HG03064 (cell line): ENCODE measurements at regions not wholly inside any gene's neighbourhood (a gene's known extent, or its start where the extent isn't known, plus 50 kb on each side); places are given as distances from the start of the nearest gene placed in this dataset.

Source experiments
- ATAC-seq: cut with Tn5 transposase; IDR thresholded peaks from one replicate; pipeline ENCODE4 v1.9.1; 2021; ENCODE audit warnings: low read depth; ENCODE audit not compliant: unreplicated experiment

DNA sequence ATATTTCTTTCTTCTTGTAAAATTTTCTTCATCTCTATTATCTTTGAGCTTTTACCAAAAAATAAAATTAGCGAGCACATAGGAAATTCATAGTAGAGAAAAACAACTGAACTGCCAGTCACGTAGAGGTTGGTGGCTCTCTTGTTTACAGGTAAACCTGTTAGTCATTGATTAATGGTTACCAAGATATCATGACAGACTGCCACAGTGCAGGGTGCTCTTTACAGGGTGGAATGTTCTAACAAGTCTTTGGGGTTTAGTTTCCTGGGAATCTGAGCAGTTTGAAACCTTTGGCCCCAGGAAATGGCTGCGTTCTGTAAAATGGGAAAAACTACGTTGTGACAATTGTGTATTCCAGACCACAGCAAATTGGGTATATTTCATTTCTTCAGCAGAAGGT, 407.3 kb upstream of the ADARB2 start:
- ATAC-seq, result no peak

DNA sequence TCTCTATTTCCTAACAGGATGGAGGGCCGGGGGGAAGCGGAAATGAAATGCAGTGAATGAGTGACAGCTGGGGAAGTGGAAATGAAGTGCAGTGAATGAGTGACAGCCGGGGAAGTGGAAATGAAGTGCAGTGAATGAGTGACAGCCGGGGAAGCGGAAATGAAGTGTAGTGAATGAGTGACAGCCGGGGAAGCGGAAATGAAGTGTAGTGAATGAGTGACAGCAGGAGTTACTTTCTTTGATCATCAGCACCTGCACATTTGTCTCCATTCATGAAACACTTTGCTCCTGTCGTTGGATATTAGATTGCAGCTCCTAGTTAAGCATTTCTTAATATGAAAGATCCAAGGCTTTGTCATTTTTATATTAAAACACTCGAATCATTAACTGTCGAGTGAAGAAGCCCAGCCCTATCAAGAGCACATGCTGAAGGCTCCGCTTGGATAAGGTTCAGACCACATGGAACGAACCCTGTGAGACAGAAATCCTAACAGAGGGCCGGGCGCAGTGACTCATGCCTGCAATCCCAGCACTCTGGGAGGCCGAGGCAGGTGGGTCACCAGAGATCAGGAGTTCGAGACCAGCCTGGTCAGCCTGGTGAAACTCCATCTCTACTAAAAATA, 406.0 kb upstream of the ADARB2 start:
- ATAC-seq, result no peak

- no peak for ATAC-seq
Observed at GRCh38 chr10:2139746-2140145, 402.4 kb upstream of the ADARB2 start.

- no peak for ATAC-seq
Observed at GRCh38 chr10:2137549-2138174, 400.3 kb upstream of the ADARB2 start.

- ATAC-seq, result no peak
Observed at GRCh38 chr10:2130705-2131305, 393.5 kb upstream of the ADARB2 start.

DNA sequence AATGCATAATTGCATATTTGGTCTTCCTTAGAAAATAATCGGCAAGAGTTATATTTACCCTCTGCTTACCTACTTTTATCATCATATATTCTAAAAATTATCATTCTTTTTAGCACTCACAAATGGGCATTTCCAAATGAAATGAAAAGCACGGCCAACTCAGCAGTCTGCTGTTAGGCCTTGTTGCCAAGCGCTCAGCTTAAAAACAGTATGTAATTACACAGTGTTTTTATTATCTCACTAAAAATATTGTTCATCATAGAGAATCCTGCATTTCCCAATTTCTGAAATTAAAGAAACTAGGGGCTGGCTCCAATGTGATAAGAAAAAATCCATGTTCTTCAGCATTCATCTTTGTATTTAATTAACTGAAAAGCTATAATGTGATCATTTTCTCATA, 391.7 kb upstream of the ADARB2 start:
- no peak for ATAC-seq

GRCh38 chr10:2124135-2124534, 386.8 kb upstream of the ADARB2 start:
- ATAC-seq, result no peak

DNA sequence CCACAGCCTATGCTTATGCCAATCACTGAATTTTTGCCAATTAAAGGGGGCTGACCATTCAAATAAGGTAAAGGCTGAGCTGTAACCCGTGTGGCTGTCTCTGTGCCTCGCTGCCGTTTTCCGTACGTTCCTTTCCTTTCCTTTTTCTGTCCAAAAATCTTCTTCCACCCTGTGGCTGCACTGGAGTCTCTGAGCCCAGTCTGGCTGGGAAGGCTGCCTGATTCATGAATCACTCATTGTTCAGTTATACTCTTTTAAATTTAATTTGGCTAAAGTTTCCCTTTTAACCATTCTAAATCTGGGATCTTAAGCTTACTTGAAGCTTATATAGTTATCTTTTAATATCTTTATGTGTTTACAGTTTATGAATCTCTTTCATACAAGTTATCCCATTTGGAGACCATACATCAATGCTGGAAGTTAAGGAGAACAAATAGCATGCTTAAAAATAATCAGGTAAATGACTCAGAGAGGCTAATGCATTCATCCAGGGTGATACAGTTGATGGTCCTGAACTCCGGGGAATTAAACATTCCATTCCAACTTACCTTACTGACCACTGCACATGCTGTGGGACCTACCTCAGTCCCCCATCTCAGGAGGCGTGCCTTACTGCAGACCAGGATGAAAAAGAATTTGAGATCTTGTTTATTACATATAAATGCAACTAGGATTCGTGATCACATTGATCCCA, 385.3 kb upstream of the ADARB2 start:
- no peak for ATAC-seq

DNA sequence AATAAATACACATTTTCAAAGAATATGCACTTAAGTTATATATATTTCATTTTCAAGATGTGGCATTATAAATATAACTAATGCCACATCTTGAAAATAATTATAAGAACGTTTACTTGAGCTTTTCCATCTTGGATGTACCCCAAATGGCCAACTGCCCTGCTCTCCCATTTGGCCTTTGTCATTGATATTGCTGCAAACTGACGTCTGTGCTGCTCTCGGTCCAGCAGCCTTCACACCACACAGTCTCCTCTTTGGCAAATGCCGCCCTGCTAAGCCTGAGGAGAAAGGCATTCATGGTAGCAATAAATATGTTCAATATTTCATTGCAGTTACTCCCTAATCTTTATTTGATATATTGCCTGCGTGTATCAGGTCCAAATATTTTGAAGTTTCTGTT, 384.6 kb upstream of the ADARB2 start:
- no peak for ATAC-seq

DNA sequence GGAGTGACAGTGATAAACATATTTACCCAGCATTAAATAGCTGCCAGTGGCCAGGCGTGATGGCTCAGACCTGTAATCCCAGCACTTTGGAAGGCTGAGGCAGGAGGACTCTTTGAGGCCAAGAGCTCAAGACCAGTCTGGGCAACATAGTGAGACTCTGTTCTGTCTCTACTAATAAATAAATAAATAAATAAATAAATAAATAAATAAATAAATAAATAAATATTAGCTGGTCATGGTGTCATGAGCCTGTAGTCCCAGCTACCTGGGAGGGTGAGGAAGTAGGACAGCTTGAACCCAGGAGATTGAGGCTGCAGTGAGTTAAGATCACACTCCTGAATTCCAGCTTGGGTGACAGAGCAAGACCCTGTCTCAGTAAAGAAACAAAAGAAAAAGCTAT, 384.0 kb upstream of the ADARB2 start:
- no peak for ATAC-seq

DNA sequence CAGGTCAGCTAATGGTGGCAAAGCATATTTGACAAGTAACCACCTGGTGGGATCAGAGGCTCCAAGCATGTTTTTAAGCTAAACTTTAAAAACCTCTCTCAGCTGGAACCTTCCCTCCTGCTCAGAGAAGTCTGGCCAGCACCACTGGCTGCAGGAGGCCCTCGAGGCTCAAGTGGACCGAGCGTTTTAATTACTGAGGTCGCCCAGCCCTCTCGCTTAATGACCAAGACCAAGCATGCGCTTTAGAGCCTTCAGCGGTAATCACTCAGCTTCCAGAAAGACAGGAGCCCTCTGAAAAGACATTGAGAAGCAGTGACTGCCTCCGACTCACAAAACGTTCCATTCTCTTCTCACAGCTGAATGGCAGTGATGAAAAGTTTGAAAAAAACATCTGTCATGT, 383.4 kb upstream of the ADARB2 start:
- no peak for ATAC-seq

- no peak for ATAC-seq
Observed at GRCh38 chr10:2119316-2119715, 382.0 kb upstream of the ADARB2 start.

DNA sequence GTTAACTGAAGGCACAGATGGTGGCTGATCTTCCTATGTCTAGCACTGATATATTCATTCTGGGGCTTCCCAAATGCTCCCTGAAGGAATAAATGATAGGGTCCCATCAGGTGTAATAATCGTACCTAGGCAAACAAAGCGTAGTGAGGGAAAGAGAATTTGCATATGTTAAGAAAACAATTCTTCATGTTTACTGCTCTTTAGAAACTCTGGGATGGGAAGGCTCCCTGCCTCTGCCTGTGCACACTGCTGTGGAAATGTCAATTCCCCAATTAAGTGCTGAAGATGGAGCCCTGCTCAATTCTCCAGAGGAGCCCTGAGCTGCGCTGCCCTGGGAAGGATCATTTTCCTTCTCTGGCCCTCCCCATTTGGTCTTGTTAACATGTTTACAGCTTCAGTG, 380.9 kb upstream of the ADARB2 start:
- ATAC-seq, result no peak

DNA sequence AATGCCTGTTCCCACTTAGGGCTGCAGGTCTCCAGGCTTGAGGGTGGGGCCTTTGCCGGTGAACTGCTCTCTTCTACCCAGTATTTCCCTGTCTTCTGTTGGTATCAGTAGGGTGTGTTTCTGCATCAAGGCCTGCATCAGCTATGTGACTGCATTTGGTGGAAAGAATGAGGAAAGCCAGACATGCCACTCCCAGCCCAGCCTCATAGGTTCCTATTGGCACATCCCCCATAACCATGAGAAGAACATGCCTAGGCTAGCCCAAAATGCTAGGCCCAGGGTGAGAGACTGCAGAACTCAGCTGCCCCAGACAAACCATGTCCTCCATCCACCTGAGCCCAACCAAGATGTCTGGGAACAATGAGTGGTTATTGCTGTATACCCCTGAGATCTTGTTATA, 380.3 kb upstream of the ADARB2 start:
- ATAC-seq, result no peak

GRCh38 chr10:2111965-2112364, 374.6 kb upstream of the ADARB2 start:
- no peak for ATAC-seq

DNA sequence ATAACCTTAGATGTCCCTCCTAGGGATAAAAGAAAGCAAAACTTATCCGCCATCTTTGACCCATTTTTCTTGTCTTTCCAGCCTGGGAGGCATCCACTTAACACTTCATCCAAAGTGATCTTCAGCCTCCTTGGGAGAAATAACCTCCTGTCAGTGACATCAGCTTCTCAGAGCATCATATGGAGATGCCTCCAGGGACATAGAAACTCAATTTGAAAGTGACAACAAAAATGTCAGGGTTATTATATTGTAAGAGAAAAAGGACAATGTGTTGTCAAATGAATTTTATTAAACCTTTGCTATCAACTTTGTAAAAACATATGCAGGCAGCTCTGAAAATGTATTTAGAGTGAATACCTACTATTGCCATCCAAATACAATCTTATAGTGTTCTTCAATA, 371.2 kb upstream of the ADARB2 start:
- ATAC-seq, result no peak

DNA sequence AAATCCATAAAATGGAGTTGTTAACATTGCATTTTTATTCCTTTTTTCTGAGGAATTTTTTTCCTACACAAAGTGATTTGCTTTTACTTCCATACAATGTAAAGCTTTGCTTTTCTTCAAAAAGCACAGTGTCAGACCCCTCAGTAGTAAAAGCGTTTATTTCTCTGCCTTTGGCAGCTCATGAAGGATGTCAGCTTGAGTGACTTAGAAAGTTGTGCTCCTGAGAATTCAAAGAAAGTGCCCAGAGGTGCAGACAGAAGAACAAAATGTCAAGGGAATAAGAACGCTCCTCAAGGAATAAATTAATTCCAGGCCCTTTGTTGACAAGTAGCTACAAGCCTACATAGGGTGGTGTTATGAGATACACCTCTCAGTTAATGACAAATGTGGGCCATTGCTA, 369.3 kb upstream of the ADARB2 start:
- ATAC-seq, result no peak

GRCh38 chr10:2099321-2099720, 362.0 kb upstream of the ADARB2 start:
- no peak for ATAC-seq

GRCh38 chr10:2097937-2098336, 360.6 kb upstream of the ADARB2 start:
- no peak for ATAC-seq

- no peak for ATAC-seq
Observed at GRCh38 chr10:2094171-2094570, 356.8 kb upstream of the ADARB2 start.

- no peak for ATAC-seq
Observed at GRCh38 chr10:2083591-2083990, 346.3 kb upstream of the ADARB2 start.

GRCh38 chr10:2081501-2081900, 344.2 kb upstream of the ADARB2 start:
- ATAC-seq, result no peak
